ENCODE measurements at regions not wholly inside any gene's neighbourhood (a gene's known extent, or its start where the extent isn't known, plus 50 kb on each side); places are given as distances from the start of the nearest gene placed in this dataset.

DNA sequence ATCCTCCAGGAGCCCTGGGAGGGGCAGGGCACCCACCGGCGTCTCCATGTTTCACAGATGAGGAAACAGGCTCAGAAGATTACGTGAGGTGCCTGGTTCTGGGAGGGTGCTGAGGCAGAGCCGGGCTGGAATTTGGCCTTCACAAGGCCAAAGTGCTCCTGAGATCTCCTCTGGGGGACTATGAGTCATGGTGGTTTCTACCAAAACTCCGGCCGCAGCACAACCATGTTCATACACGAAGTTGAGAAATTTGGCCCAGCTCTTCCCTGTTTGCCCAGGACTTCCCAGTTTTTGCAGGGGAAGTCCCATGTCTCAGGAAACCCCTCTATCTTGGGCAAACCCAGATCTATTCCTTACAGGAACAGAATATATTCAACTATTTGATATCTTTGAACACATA is 172.9 kb upstream of the CDYL start:
- TF ChIP-seq, protein P1, sequence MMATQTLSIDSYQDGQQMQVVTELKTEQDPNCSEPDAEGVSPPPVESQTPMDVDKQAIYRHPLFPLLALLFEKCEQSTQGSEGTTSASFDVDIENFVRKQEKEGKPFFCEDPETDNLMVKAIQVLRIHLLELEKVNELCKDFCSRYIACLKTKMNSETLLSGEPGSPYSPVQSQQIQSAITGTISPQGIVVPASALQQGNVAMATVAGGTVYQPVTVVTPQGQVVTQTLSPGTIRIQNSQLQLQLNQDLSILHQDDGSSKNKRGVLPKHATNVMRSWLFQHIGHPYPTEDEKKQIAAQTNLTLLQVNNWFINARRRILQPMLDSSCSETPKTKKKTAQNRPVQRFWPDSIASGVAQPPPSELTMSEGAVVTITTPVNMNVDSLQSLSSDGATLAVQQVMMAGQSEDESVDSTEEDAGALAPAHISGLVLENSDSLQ (IDR thresholded peaks at IDR 0.05), result no peak
- no peak for TF ChIP-seq HDGF (IDR thresholded peaks at IDR 0.05; ENCODE audit: borderline replicate concordance)

Measured in HEK293T (cell line).